ENCODE measurements at regions not wholly inside any gene's neighbourhood (a gene's known extent, or its start where the extent isn't known, plus 50 kb on each side); places are given as distances from the start of the nearest gene placed in this dataset.
"Not testable (repeated sequence)": the region's sequence is repeated elsewhere in the genome, so short reads cannot be mapped to it uniquely, and the experiment has no call there.

DNA sequence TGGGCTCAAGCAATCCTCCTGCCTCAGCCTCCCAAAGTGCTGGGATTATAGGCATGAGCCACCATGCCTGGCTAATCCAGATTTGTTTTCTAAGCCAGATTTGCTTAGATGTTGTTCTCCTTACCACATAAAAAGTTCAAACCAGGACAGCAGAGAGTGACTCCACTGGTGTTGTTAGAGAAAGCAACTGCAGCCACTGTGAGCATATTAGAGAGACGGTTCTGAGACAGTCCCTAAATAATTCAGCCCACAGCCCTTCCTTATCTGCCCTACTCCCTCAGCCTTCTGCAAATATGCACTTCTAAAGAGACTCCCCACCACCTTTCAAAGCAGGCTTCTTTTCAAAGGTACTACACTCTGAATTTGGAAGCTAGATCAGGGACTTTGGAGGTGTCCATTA lies 96.1 kb downstream of the DRD1 start:
- no peak for DNase-seq (ENCODE audit: low read depth in 2 of 2, low spot score in 1 of 2)

DNA sequence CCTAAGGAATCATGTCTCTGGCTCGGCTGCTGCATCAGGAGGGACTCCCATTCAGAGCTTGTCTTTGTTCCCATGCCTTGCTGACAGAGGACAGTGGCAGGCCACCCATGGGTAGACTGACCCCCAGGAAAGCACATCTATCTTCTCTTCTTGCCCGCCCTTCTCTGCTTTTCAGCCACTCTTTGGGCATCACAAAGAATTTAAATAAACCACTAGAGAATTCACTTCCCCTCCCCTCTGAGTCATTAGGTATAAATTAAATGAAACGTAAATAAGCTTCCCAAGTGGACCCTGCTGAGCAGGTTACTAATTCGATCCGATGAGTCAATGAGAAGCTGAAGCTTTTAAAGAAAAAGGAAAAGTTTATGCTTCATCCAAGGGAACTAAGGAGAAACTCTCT lies 97.0 kb downstream of the DRD1 start:
- no peak for DNase-seq (ENCODE audit: low read depth in 2 of 2, low spot score in 1 of 2)

DNA sequence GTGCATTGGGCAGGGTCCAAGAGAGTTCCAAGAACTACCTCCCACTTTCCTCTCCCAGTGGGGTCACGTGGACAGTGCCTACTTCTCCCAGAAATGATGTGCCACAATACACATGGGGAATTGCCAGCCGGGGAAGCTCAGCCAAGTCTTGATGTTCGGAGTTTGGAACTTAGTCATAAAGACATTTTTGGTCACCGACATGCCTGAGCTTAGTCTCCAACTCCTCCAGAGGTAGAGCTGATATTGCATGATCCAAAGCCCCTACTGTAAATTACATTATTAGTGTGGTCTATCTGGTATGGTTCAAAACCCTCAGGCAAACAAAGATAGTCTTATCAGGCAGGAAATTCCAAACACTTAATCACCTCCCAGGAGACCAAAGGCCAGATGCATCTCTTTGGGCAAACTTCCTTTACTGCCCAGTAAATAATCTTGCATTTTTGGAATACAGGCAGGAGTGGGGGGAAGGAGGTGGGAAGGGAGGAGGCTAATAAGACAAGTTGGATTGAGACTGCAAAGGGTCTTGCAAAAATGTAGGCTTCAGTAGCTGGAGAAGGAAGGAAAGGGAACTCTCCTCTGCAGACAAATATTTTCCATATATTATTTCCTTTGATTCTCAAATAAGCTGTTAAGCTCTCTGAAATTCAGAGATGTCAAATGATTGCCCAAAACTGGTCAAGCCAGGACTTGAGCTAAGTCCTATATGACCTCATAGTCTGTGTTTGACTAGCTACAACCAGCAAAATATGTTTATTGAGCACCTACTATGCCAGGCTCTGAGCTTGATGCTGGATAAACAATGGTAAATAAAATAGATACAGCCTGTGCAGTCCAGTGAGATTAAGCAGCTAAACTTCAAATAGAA lies 99.4 kb downstream of the DRD1 start:
- DNase-seq (ENCODE audit: low read depth in 2 of 2, low spot score in 1 of 2) = no peak

DNA sequence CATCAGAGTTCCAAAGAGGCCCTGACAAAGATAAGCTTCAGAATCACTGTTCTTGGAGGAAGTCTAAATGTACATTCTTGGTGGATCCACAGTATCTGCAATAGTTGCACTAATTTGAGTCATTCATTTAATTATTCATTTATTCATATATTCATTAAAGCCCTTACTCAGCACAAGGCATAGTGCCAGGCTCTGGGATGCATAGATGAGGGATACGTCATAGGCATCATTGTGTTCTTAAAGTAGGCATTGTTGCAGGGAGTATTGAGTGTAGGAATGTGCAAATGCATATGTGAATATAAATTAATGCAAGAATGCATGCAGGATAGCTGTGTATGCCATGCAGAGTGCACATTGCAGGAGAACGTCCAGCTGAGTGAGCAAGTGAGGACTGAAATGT lies 100.7 kb downstream of the DRD1 start:
- DNase-seq (ENCODE audit: low read depth in 2 of 2, low spot score in 1 of 2) = no peak

DNA sequence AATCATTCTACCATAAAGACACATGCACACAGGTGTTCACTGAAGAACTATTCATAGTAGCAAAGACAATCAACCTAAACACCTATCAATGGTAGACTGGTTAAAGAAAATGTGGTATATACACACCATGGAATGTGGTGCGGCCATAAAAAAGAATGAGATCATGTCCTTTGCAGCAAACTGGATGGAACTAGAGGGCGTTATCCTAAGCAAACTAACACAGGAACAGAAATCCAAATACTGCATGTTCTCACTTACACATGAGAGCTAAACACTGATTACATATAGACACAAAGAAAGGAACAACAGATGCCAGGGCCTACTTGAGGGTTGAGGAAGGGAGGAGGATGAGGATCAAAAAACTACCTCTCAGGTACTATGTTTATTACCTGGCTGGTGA lies 103.8 kb downstream of the DRD1 start:
- no peak for DNase-seq (ENCODE audit: low read depth in 2 of 2, low spot score in 1 of 2)

DNA sequence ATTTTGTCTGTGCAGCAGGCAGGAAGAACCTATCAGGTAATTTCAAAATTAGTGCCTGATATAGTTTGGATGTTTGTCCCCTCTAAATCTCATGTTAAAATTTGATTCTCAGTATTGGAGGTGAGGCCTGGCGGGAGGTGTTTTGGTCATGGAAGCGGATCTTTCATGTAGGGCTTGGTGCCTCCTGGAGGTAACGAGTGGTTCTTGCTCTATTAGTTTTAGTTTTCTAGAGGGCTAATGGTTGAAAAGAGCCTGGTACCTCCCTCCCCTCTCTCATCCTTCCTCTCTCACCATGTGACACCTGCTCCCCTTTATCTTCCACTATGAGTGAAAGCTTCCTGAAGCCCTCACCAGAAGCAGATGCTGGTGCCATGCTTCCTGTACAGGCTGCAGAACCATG lies 106.3 kb downstream of the DRD1 start:
- no peak for DNase-seq (ENCODE audit: low read depth in 2 of 2, low spot score in 1 of 2)

DNA sequence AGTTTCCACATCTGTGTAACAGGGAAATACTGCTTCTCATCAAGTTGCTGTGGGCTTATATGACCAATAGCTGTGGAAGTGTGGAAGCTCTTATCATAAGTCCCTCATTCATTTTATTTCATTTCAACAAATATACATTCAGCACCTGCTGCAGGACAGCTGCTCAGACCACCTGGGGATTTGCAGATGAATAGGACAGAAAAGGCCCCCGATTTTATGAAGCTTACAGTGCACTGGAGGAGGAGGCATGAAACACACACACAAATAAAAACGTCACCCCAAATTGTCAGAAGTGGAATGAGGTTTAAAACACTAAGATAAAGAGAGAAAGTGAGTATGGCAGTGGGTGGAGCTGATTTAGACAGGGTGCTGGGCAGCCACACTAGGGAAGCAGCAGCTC lies 107.2 kb downstream of the DRD1 start:
- no peak for DNase-seq (ENCODE audit: low read depth in 2 of 2, low spot score in 1 of 2)

DNA sequence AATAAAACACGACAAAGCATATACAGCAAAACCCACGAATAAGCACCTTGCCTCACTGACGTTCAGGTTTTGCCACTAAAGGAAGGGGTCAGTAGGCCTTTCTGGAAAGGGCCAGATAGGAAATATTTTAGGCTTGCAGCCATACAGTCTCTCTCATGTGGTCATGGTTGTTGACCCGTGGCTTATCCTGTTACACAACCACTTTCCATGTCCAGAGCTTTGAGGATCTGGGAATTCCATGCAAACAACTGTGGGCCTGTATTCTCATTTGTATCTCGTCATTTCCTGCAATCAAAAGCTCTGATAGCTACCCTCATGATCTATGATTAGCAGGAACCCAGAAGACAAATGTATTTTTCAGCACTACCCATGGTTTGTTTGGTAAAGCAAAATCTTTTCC lies 108.3 kb downstream of the DRD1 start:
- no peak for DNase-seq (ENCODE audit: low read depth in 2 of 2, low spot score in 1 of 2)

DNA sequence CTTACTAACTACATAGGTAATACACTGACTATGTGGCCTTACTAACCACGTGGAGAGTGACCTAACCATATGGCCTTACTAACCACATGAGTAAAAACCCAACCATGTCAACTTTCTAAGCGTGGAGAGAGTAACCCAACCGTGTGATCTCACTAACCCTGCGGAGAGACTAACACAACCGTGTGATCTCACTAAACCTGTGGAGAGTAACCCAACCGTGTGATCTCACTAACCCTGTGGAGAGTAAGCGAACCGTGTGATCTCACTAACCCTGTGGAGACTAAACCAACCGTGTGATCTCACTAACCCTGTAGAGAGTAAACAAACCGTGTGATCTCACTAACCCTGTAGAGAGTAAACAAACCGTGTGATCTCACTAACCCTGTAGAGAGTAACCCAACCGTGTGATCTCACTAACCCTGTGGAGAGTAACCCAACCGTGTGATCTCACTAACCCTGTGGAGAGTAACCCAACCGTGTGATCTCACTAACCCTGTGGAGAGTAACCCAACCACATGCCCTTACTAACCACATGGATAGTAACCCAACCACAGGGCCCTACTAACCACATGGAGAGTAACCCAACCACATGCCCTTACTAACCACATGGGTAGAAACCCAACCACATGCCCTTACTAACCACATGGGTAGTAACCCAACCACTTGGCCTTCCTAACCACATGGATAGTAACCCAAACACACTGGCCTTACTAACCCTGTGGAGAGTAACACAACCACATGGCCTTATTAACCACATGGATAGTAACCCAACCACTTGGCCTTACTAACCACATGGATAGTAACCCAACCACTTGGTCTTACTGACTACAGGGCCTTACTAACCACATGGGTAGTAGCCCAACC lies 112.6 kb downstream of the DRD1 start:
- not testable (repeated sequence) for DNase-seq (ENCODE audit: low read depth in 2 of 2, low spot score in 1 of 2)

DNA sequence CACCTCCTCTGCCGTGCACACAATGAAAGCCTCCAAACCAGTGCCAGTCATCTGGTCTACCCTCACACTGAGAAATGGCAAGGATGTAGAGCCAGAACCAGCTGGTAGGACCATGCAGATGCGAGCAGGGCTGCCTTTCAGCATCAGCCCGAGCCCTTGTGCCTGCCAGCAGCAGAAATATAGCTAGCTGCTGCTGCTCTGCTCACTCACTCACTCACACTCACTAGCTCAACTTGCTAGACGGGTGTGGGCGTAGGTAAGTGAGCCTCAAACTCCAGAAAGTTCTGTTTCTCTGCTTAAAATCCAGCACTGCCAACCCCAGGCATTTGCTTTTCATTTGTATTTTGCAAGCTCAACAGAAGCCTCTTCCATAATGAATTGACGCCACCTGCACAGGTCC lies 114.0 kb downstream of the DRD1 start:
- no peak for DNase-seq (ENCODE audit: low read depth in 2 of 2, low spot score in 1 of 2)

DNA sequence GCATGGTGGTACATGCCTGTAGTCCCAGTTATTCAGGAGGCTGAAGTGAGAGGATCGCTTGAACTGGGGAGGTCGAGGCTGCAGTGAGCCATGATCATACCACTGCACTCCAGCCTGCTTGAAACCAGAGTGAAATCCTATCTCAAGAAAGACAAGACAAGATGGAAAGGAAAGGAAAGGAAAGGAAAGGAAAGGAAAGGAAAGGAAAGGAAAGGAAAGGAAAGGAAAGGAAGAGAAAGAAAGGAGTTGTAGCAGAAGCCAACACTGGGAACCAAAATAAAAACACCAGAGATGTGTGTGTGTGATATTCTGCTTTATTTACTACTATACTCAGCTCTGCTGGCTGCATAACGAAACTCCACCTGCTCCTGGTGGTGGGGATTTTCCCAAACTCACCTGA lies 115.3 kb downstream of the DRD1 start:
- DNase-seq (ENCODE audit: low read depth in 2 of 2, low spot score in 1 of 2) = no peak

DNA sequence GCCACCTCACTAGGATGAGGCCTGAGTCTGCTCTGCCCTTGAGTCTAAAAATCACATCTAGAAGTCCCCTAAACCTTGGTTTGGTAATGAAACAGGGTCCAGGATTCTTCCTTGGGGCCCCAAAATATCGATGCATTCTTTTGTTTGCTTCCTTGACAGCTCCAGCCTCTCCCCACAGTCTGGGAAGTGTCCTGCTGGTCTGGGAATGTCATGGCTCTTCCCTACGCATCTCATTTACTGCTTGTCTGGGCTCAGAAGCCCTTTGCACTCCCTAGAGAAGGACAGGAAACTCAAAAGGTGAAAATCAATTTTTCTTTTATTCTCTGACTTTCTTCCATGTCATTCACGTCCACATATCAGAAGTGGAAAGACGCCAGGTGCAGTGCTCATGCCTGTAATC lies 115.8 kb downstream of the DRD1 start:
- DNase-seq (ENCODE audit: low read depth in 2 of 2, low spot score in 1 of 2) = no peak

DNA sequence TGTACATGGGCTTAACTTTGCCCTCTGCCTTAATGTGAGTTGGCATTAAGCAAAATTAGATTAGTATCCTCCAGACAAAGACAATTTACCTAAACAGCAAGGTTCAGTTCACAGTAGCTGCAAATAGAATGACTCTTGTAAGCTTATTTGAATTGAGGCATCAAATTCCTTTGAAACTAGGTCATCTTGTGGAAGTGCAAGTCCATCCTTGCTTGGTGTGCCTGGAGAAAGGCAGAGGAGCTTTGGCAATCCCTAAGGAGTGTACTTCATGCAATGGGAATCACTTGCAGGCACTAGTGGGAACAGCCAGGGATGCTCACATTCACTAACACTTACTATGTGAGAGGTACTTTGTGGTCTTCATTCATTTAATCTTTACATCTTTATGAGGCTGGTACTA lies 118.3 kb downstream of the DRD1 start:
- DNase-seq (ENCODE audit: low read depth in 2 of 2, low spot score in 1 of 2) = no peak

DNA sequence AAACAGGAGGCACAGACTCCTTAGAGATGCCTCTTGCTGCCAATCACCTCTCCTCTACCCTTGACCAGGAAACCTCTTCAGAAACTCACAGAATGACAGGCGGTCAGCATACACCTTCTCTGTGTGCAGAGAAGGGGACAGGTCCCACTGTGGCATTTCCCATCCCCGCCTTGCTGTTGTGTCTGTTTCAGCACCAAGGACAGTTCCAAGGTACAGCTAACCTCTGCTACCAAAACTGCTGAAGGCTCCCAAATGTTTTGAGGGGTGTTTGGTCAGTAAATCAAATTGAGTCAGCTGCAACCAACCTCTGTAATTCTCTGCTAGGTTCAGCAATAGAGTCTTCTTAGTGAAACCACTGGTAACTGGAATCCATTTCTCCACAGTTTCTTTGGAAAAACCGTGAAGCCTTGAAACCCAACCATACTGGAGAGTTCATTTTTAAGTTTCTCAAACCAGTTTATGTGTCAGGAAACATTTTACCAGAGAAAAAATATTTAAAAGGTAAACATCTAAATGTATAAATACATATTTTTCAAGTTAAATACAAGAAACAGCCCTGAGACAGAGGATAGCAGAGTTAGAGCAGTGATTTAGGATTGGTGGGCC lies 122.0 kb downstream of the DRD1 start:
- DNase-seq (ENCODE audit: low read depth in 2 of 2, low spot score in 1 of 2) = no peak

DNA sequence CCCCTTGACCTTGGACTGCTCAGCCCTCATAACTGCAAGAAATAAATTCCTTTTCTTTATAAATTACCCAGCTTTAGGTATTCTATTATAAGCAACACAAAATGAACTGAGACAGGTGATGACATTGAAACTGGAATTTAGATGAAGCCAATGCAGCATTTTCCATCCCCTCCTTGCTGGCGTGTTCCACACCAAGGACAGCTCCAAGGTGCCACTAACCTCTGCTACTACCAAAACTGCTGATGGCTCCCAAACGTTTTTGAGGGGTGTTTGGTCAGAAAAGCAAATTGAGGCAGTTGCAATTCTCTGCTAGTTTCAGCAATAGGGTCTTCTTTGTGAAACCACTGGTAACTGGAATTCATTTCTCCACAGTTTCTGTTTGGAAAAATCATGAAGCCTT lies 124.8 kb downstream of the DRD1 start:
- no peak for DNase-seq (ENCODE audit: low read depth in 2 of 2, low spot score in 1 of 2)

DNA sequence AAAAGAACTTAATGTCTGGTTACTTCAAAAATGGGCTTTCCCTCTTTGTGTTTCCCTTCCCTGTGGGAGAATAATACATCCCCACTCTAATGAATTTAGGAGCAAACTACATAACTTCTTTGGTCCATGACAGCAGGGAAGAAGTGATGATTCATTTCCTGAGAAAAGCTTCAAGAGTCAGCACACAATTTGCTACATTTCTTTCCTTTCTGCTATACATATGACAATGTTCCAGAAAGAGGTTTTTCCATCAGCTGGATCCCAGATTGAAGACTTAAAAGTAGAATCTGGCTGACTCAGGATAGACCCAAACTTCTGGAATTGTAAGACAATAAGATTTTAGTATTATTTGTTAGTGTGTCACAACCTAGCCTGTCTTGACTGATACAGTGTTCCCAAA lies 126.1 kb downstream of the DRD1 start:
- DNase-seq (ENCODE audit: low read depth in 2 of 2, low spot score in 1 of 2) = no peak

DNA sequence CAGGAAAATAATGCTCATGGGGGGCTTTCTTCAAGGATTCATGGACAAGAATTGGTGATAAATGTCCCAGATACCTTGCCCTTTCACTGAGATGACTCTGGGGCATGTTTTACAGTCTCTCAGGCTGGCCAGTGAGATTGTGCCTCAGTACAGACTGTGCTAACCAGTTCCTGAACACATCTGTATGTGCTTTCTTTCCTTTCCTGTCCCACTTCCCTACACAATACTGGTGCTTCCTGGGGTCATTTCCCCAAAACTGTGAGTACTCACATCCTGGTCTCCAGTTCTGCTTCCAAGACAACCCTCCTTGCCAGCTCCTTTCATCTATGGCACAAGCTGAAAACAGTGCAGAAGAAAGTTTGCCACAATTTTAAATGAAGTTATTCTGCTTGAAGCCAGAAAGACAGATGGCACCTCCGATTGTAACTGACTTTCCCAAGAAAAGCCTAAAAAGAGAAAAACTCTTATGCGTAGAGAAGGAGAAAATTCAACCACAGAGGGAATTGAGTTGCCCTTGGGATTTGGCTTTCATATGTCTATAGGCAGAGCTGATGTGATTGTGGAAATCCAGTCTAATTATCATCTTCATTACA lies 134.7 kb downstream of the DRD1 start:
- DNase-seq (ENCODE audit: low read depth in 2 of 2, low spot score in 1 of 2) = no peak

DNA sequence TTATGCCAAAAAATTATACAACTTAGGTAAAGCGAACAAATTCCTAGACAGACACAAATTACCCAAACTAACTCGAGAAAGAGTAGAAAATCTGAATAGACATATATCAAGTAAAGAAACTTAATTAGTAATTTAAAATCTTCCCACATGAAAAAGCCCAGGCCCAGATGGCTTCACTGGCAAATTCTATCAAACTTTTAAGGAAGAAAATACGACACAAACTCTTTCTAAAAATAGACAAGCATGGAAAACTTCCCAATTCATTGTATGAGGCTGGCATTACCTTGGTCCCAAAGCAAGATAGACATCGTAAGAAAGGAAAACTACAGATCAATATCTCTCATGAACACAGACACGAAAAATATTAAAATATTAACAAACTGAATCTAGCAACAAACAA lies 135.3 kb downstream of the DRD1 start:
- DNase-seq (ENCODE audit: low read depth in 2 of 2, low spot score in 1 of 2) = no peak

DNA sequence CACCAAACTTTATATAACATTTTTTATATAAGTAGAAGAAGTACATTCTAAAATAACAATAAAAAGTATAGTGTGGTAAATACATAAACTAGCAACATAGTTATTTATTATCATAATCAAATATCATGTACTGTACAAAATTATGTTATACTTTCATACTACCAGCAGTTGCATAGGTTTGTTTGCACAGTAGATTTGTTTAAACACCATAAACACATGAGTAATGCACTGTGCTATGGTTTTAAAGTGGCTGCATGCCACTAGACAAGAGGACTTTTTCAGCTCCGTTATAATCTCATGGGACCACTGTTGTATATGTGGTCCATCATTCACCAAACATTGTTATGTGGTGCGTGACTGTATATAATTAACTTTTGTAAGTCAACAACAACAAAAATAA lies 137.6 kb downstream of the DRD1 start:
- DNase-seq (ENCODE audit: low read depth in 2 of 2, low spot score in 1 of 2) = no peak

DNA sequence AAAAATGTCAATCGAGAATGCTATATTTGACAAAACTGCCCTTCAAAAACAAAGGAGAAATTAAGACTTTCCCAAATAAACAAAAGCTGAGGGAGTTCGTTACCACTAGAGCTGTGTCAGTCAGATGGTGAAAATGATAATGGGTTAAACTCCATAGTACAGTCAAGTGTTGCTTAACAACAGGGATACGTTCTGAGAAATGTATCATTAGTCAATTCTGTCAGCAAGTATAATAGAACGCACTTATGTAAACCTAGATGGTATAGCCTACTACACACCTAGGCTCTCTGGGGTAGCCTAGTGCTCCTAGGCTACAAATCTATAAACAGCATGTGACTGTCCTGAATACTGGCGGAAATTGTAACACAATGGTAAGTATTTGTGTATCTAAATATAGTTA lies 138.7 kb downstream of the DRD1 start:
- DNase-seq (ENCODE audit: low read depth in 2 of 2, low spot score in 1 of 2) = no peak

DNA sequence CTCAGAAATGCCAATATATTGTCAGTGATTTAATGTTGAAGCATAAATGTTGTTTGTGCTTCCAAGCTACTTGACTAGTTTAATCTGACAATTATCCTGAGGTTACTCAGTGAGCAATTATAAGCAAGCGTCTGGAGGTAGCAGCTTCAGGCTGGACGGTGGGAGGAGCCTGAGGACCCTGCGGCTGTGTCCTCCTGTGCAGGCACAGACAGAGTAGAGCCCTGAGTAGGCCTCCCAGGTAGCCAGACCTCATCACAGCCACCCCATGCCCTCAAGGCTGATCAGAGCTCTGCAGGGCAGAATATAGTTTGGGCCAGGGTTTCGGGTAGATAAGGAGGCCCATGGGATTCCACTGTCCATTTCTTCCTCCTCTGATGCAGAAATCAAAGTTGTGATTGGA lies 153.6 kb downstream of the DRD1 start:
- DNase-seq (ENCODE audit: low read depth in 2 of 2, low spot score in 1 of 2) = no peak
